Tibial artery (tissue), 4 donors: ENCODE measurements at regions not wholly inside any gene's neighbourhood (a gene's known extent, or its start where the extent isn't known, plus 50 kb on each side); places are given as distances from the start of the nearest gene placed in this dataset.

ENCODE experiments used
- DNase-seq, 2 donors: peaks; one replicate each; pipeline ENCODE4 v3.0.0-alpha.2; 2019
- H3K27ac ChIP-seq, 2 donors: fragments of 200-600 bp; sonication (generic) in 1 of 2; 1 replicate in 1 of 2; 2 replicates in 1 of 2; pipeline ENCODE4 v1.5.1; 2018 to 2019; ENCODE audit warnings: mild to moderate bottlenecking in 1 of 2
- H3K27me3 ChIP-seq, 2 donors: fragments of 200-600 bp; sonication (generic) in 1 of 2; one replicate each; pipeline versions ENCODE4 v1.5.1 to v1.6.0; 2016 to 2019
- H3K36me3 ChIP-seq, 3 donors: fragments of 200-600 bp; sonication (generic) in 2 of 3; one replicate each; pipeline ENCODE4 v1.5.1; 2016 to 2019; ENCODE audit warnings: mild to moderate bottlenecking in 2 of 3
- H3K4me1 ChIP-seq, 4 donors: fragments of 200-600 bp; sonication (generic) in 2 of 4; 1 replicate in 3 of 4; 2 replicates in 1 of 4; pipeline ENCODE4 v1.5.1; 2016 to 2019
- H3K4me3 ChIP-seq, 2 donors: fragments of 200-600 bp; sonication (generic) in 1 of 2; 1 replicate in 1 of 2; 2 replicates in 1 of 2; pipeline ENCODE4 v1.5.1; 2018 to 2019; ENCODE audit warnings: mild to moderate bottlenecking in 2 of 2
- H3K9me3 ChIP-seq, 3 donors: fragments of 200-600 bp; sonication (generic) in 1 of 3; one replicate each; pipeline ENCODE4 v1.5.1; 2016 to 2019
- intact Hi-C: fragments of 100-400 bp; cut with DNase I; formaldehyde crosslinking; loops from one replicate; pipeline ENCODE4 v1.15.0; 2023; ENCODE audit warnings: low total_unique reads
- TF ChIP-seq, protein P1 (sequence below), 2 experiments: fragments of 200-600 bp in 1 of 2; fragments of 450-650 bp in 1 of 2; IDR thresholded peaks; one replicate each; pipeline ENCODE4 v1.5.1; 2017 to 2019; ENCODE audit warnings: antibody characterized with exemption in 2 of 2, mild to moderate bottlenecking in 1 of 2, moderate library complexity in 1 of 2

DNA sequence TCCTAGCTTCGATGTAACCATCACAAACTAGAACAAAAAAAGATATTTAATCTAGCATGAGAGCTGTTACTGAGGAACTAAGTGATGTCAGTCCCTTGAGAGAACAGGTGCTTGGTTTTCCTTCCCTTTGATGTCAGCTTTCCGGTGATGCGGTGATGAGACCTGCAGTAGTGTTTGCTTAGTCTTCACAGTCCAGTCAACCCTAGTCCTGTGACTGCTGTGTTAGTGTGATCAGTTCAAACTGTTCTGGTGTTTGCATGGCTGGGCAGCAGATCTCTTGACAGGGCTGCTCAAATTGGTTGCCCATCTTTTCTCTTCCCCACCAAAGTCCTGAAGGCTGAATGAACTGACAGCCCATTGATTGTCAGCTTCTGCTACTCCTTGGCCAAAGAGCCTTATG, 608.6 kb upstream of the DAB2 start:
- TF ChIP-seq, protein P1, sequence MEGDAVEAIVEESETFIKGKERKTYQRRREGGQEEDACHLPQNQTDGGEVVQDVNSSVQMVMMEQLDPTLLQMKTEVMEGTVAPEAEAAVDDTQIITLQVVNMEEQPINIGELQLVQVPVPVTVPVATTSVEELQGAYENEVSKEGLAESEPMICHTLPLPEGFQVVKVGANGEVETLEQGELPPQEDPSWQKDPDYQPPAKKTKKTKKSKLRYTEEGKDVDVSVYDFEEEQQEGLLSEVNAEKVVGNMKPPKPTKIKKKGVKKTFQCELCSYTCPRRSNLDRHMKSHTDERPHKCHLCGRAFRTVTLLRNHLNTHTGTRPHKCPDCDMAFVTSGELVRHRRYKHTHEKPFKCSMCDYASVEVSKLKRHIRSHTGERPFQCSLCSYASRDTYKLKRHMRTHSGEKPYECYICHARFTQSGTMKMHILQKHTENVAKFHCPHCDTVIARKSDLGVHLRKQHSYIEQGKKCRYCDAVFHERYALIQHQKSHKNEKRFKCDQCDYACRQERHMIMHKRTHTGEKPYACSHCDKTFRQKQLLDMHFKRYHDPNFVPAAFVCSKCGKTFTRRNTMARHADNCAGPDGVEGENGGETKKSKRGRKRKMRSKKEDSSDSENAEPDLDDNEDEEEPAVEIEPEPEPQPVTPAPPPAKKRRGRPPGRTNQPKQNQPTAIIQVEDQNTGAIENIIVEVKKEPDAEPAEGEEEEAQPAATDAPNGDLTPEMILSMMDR (IDR thresholded peaks at IDR 0.05) = no peak
- no peaks in the 10 kb centered on the region for H3K36me3 ChIP-seq
- H3K4me3 ChIP-seq = no peak overlapping the region
- intact Hi-C loops = no loop called here
- H3K27me3 ChIP-seq = no peaks in the 10 kb centered on the region
- no peak overlapping the region for H3K27ac ChIP-seq
- no peaks in the 10 kb centered on the region for H3K4me1 ChIP-seq
- H3K9me3 ChIP-seq = no peaks in the 10 kb centered on the region
- no peak for DNase-seq

DNA sequence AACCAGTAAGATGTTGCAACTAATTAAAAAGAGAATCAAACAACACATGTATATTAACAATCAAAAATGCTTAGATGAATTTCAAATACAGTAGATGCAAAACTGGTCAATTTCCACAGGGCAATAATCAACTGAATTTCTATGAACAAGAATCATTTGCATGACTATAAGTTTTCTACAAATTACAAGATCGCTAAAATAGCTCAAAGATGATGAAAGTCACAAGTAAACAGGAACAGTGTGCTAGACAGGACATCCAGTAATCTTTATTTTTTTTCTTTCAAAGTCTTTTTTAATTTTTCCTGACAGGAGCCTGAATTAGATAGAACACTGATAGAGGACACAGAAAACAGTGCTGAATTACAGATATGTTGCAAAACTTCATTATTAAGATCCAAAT, 608.2 kb upstream of the DAB2 start:
- no peaks in the 10 kb centered on the region for H3K4me1 ChIP-seq

DNA sequence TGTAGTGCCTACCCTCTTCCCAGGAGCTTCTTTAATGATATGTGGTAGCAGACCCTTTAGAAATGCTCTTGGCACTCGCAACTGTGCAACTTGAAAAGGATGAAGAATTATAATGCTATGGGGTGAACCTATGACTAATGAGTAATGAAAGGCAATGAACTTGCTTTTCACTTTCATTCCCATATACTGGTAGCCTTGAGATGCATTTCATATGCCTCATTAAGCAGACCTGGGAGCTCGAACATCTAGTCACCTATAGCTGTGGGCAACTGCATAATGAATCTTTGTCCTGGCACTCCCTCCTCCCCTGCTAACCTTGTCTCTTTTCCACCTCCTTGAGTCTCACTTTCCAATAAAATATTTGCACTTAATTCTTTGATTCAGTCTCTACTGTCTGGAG, 605.9 kb upstream of the DAB2 start:
- DNase-seq = no peak
- intact Hi-C loops = no loop called here
- H3K4me1 ChIP-seq = no peaks in the 10 kb centered on the region
- H3K4me3 ChIP-seq = no peak overlapping the region
- H3K9me3 ChIP-seq = no peaks in the 10 kb centered on the region
- no peaks in the 10 kb centered on the region for H3K36me3 ChIP-seq
- TF ChIP-seq, protein P1 (IDR thresholded peaks at IDR 0.05) = no peak
- H3K27me3 ChIP-seq = no peaks in the 10 kb centered on the region
- H3K27ac ChIP-seq = no peak overlapping the region

More for the DNA sequence above, 608.2 kb upstream of the DAB2 start:
- TF ChIP-seq, protein P1 (IDR thresholded peaks at IDR 0.05) = no peak
- Histone ChIP-seq H3K36me3 (no peaks in the 10 kb centered on the region), H3K27ac (no peak overlapping the region), H3K27me3 (no peaks in the 10 kb centered on the region), H3K9me3 (no peaks in the 10 kb centered on the region), H3K4me3 (no peak overlapping the region)
- no peak for DNase-seq
- intact Hi-C loops = no loop called here

DNA sequence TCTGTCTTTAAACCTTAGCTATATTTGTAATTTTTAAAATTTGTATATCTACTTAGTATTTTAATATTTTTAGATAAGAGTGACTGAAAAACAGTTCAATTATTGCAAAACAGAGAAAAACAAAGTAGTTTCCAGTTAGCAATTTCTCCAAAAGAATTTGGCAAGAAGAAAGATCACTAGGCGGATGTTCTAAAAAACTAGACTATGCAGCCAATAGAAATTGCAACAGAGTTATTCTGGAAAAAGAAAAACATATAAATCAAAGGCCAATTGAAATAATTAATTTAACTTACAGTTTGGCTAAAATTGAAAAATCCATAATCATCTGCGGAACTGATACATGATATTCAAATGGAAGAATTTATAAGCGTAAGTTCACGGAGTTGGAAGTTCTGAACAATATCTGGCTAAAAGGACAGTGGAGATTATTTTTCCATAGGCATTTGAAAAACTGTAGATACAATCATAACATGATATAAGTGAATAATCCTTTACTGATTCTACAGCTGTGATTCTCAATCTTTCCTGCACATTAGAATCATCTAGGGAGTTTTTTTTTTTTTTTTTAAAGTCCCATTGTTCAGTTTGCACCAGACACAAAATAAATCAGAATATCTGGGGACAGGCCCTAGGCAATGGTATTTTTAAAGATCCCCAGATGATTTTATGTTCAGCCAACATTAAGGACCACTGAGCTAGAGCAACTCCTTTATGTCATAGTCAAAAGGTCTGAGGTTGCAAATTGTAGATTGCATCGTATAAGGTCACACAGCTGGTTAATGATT, 605.1 kb upstream of the DAB2 start:
- no peak for DNase-seq
- H3K4me1 ChIP-seq = no peaks in the 10 kb centered on the region
- TF ChIP-seq, protein P1 (IDR thresholded peaks at IDR 0.05) = no peak
- H3K27ac ChIP-seq = no peak overlapping the region
- no peaks in the 10 kb centered on the region for H3K9me3 ChIP-seq
- no peak overlapping the region for H3K4me3 ChIP-seq
- intact Hi-C loops = no loop called here
- no peaks in the 10 kb centered on the region for H3K27me3 ChIP-seq
- no peaks in the 10 kb centered on the region for H3K36me3 ChIP-seq

DNA sequence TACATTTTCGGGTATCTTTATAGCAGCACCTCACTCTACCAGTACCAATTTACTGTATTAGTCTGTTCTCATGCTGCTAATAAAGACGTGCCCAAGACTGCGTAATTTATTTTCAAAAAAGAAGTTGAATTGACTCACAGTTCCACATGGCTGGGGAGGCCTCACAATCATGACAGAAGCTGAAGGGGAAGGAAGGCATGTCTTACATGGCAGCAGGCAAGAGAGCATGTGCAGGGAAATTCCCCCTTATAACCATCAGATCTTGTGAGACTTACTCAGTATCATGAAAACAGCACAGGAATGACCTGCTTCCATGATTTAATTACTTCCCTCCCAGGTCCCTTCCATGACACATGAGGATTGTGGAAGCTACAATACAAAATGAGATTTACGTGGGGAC, 602.6 kb upstream of the DAB2 start:
- Histone ChIP-seq H3K36me3 (no peaks in the 10 kb centered on the region), H3K4me3 (no peak overlapping the region), H3K9me3 (no peaks in the 10 kb centered on the region), H3K27ac (no peak overlapping the region), H3K27me3 (no peaks in the 10 kb centered on the region), H3K4me1 (no peaks in the 10 kb centered on the region)
- no peak for DNase-seq
- TF ChIP-seq, protein P1 (IDR thresholded peaks at IDR 0.05) = no peak
- intact Hi-C loops = no loop called here
